ENCODE measurements at regions not wholly inside any gene's neighbourhood (a gene's known extent, or its start where the extent isn't known, plus 50 kb on each side); places are given as distances from the start of the nearest gene placed in this dataset.

DNA sequence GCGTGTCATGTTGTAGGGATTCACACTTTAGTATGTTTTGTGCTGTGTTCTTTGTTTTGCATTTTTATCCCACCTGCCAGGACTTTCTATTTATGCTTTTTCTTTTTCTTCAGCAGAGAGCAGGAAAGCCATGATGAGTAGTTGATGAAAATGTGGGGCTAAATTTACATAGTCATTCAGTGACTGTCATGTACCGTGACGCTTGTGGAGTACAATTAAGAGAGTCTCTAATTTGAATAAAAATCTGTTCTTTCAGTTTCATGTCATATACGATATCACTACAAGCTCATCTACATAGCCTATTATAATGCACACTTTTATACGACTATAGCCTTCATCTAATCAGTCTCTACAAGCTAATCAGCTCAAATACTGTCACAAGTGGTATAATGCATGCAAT is 112.7 kb upstream of the SPATS2L start:
- H3K27me3 ChIP-seq (ENCODE audit: control insufficient read depth, insufficient read depth, low read length), result no peaks in the 10 kb centered on the region
- no peaks in the 10 kb centered on the region for H3K79me2 ChIP-seq (ENCODE audit: control insufficient read depth, insufficient read depth, low read length)
- DNase-seq (ENCODE audit: low read depth in 2 of 2), result no peak
- no peak overlapping the region for H2AFZ ChIP-seq (ENCODE audit: low read length)
- no peak overlapping the region for H3K9ac ChIP-seq (ENCODE audit: insufficient read depth, low read length)
- no peak overlapping the region for H3K4me3 ChIP-seq (replicated peaks in 1 of 4; ENCODE audit: control extremely low read depth in 1 of 4, insufficient read depth in 1 of 4, low read depth in 3 of 4, low read length in 4 of 4)
- no peak overlapping the region for H3K4me2 ChIP-seq (ENCODE audit: extremely low read depth, insufficient read depth, low read length)
- H4K20me1 ChIP-seq (ENCODE audit: control insufficient read depth, extremely low read depth, insufficient read depth, low read length), result no peaks in the 10 kb centered on the region
- no peaks in the 10 kb centered on the region for H3K4me1 ChIP-seq (ENCODE audit: control insufficient read depth, extremely low read depth, insufficient read depth, low read length)
- TF ChIP-seq EZH2 (IDR thresholded peaks at IDR 0.05; ENCODE audit: low read length, missing control alignments), result no peak
- TF ChIP-seq, protein P1, sequence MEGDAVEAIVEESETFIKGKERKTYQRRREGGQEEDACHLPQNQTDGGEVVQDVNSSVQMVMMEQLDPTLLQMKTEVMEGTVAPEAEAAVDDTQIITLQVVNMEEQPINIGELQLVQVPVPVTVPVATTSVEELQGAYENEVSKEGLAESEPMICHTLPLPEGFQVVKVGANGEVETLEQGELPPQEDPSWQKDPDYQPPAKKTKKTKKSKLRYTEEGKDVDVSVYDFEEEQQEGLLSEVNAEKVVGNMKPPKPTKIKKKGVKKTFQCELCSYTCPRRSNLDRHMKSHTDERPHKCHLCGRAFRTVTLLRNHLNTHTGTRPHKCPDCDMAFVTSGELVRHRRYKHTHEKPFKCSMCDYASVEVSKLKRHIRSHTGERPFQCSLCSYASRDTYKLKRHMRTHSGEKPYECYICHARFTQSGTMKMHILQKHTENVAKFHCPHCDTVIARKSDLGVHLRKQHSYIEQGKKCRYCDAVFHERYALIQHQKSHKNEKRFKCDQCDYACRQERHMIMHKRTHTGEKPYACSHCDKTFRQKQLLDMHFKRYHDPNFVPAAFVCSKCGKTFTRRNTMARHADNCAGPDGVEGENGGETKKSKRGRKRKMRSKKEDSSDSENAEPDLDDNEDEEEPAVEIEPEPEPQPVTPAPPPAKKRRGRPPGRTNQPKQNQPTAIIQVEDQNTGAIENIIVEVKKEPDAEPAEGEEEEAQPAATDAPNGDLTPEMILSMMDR (conservative IDR thresholded peaks at IDR 0.05 in 1 of 2, IDR thresholded peaks at IDR 0.05 in 1 of 2; ENCODE audit: low read depth in 1 of 2, low read length in 2 of 2), result no peak
- no peaks in the 10 kb centered on the region for H3K36me3 ChIP-seq (ENCODE audit: control insufficient read depth, insufficient read depth, low read length)
- no peaks in the 10 kb centered on the region for H3K9me3 ChIP-seq (ENCODE audit: control insufficient read depth, insufficient read depth, low read depth, low read length)
- no peak overlapping the region for H3K27ac ChIP-seq (ENCODE audit: insufficient read depth, low read length)

DNA sequence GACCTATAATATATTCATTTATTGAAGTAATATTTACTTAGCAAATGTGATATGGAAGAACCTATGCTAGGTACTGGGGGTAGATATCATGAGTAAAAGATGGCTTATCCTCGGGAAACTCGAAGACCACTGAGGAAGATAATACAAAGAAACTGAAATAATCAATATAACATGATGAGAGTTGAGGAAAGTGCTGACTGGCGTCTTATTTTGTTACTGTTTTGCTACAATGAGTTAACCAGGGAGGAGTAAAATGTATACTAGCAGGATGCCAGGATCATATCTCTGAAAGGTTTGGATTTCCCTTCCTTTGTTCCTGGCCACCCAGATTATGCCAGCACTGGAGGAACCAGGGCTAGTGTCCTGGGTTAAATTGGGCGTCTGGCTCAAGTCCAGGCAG is 111.7 kb upstream of the SPATS2L start:
- Histone ChIP-seq H3K4me3 (replicated peaks in 1 of 4; ENCODE audit: control extremely low read depth in 1 of 4, insufficient read depth in 1 of 4, low read depth in 3 of 4, low read length in 4 of 4) (no peak overlapping the region), H4K20me1 (ENCODE audit: control insufficient read depth, extremely low read depth, insufficient read depth, low read length) (no peaks in the 10 kb centered on the region), H3K4me2 (ENCODE audit: extremely low read depth, insufficient read depth, low read length) (no peak overlapping the region), H3K4me1 (ENCODE audit: control insufficient read depth, extremely low read depth, insufficient read depth, low read length) (no peaks in the 10 kb centered on the region), H3K36me3 (ENCODE audit: control insufficient read depth, insufficient read depth, low read length) (no peaks in the 10 kb centered on the region), H3K27ac (ENCODE audit: insufficient read depth, low read length) (no peak overlapping the region), H2AFZ (ENCODE audit: low read length) (no peak overlapping the region), H3K27me3 (ENCODE audit: control insufficient read depth, insufficient read depth, low read length) (no peaks in the 10 kb centered on the region), H3K9ac (ENCODE audit: insufficient read depth, low read length) (no peak overlapping the region), H3K79me2 (ENCODE audit: control insufficient read depth, insufficient read depth, low read length) (no peaks in the 10 kb centered on the region), H3K9me3 (ENCODE audit: control insufficient read depth, insufficient read depth, low read depth, low read length) (no peaks in the 10 kb centered on the region)
- no peak for DNase-seq (ENCODE audit: low read depth in 2 of 2)
- TF ChIP-seq, protein P1 (conservative IDR thresholded peaks at IDR 0.05 in 1 of 2, IDR thresholded peaks at IDR 0.05 in 1 of 2; ENCODE audit: low read depth in 1 of 2, low read length in 2 of 2), result no peak
- no peak for TF ChIP-seq EZH2 (IDR thresholded peaks at IDR 0.05; ENCODE audit: low read length, missing control alignments)

DNA sequence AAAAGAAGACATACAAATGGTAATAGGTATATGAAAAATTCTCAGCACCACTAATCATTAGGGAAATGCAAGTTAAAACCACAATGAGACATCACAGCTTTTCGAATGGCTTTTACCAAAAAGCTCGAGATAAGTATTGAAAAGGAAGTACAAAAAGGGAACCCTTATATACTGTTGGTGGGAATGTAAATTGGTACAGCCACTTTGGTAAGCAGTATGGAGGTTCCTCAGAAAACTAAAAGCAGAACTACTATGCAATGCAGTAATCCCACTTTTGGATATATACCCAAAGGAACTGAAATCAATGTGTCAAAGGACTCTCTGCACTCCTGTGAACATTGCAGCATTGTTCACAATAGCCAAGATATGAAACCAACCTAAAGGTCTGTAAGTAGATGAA is 107.5 kb upstream of the SPATS2L start:
- no peak overlapping the region for H3K9ac ChIP-seq (ENCODE audit: insufficient read depth, low read length)
- no peak for DNase-seq (ENCODE audit: low read depth in 2 of 2)
- TF ChIP-seq, protein P1 (conservative IDR thresholded peaks at IDR 0.05 in 1 of 2, IDR thresholded peaks at IDR 0.05 in 1 of 2; ENCODE audit: low read depth in 1 of 2, low read length in 2 of 2), result no peak
- no peak for TF ChIP-seq EZH2 (IDR thresholded peaks at IDR 0.05; ENCODE audit: low read length, missing control alignments)
- no peak overlapping the region for H3K4me2 ChIP-seq (ENCODE audit: extremely low read depth, insufficient read depth, low read length)
- H4K20me1 ChIP-seq (ENCODE audit: control insufficient read depth, extremely low read depth, insufficient read depth, low read length), result no peaks in the 10 kb centered on the region
- H3K79me2 ChIP-seq (ENCODE audit: control insufficient read depth, insufficient read depth, low read length), result no peaks in the 10 kb centered on the region
- no peaks in the 10 kb centered on the region for H3K9me3 ChIP-seq (ENCODE audit: control insufficient read depth, insufficient read depth, low read depth, low read length)
- no peaks in the 10 kb centered on the region for H3K27me3 ChIP-seq (ENCODE audit: control insufficient read depth, insufficient read depth, low read length)
- no peak overlapping the region for H3K4me3 ChIP-seq (replicated peaks in 1 of 4; ENCODE audit: control extremely low read depth in 1 of 4, insufficient read depth in 1 of 4, low read depth in 3 of 4, low read length in 4 of 4)
- no peaks in the 10 kb centered on the region for H3K36me3 ChIP-seq (ENCODE audit: control insufficient read depth, insufficient read depth, low read length)
- H3K27ac ChIP-seq (ENCODE audit: insufficient read depth, low read length), result no peak overlapping the region
- no peak overlapping the region for H2AFZ ChIP-seq (ENCODE audit: low read length)
- no peaks in the 10 kb centered on the region for H3K4me1 ChIP-seq (ENCODE audit: control insufficient read depth, extremely low read depth, insufficient read depth, low read length)

All from fibroblast of lung (primary cell).